HEK293 (cell line): ENCODE measurements at regions not wholly inside any gene's neighbourhood (a gene's known extent, or its start where the extent isn't known, plus 50 kb on each side); places are given as distances from the start of the nearest gene placed in this dataset.

Experiments
- CTCF ChIA-PET: fragments of 350-600 bp; formaldehyde crosslinking; extraction: SDS; loops from one replicate; lab custom pipeline; 2021; ENCODE audit warnings: antibody characterized with exemption; lab: Yijun Ruan, JAX
- POLR2A ChIA-PET: fragments of 300-600 bp; formaldehyde crosslinking; extraction: SDS; loops from one replicate; lab custom pipeline; 2020; ENCODE audit warnings: antibody characterized with exemption, inconsistent platforms; lab: Yijun Ruan, JAX
- H3K27ac ChIP-seq: fragments of 200-500 bp; sonication (Bioruptor generic); 2 replicates; pipeline ENCODE4 v1.5.1; 2014; ENCODE audit warnings: low read depth, low read length, control low read depth, inconsistent platforms; ENCODE audit errors: extremely low read depth
- H3K36me3 ChIP-seq, 2 experiments: fragments of 200-500 bp in 1 of 2; sonication (Bioruptor generic) in 1 of 2; 1 replicate in 1 of 2; 2 replicates in 1 of 2; pipeline ENCODE4 v1.5.1; 2014 to 2017; ENCODE audit warnings: inconsistent platforms in 2 of 2, low read length in 2 of 2; ENCODE audit not compliant: control insufficient read depth in 2 of 2, insufficient read depth in 1 of 2
- H3K4me1 ChIP-seq: fragments of 200-500 bp; sonication (Bioruptor generic); 2 replicates; pipeline ENCODE4 v1.5.1; 2014; ENCODE audit warnings: mild to moderate bottlenecking, low read length, inconsistent platforms; ENCODE audit not compliant: control insufficient read depth, insufficient read depth
- H3K4me3 ChIP-seq: 2 replicates; pipeline ENCODE4 v1.5.1; 2011; ENCODE audit warnings: low read depth, mild to moderate bottlenecking, control low read depth, low read length, moderate library complexity
- H3K9me3 ChIP-seq: fragments of 200-500 bp; sonication (Bioruptor generic); 2 replicates; pipeline ENCODE4 v1.5.1; 2014; ENCODE audit warnings: low read depth, low read length, inconsistent platforms; ENCODE audit not compliant: control insufficient read depth, insufficient read depth
- EGR2 ChIP-seq: fragments of 450-650 bp; formaldehyde crosslinking; IDR thresholded peaks from 2 replicates; pipeline ENCODE4 v1.5.1; 2016; ENCODE audit warnings: low read depth, missing biosample characterization, missing genetic modification characterization
- FEZF1 ChIP-seq: fragments of 450-650 bp; formaldehyde crosslinking; IDR thresholded peaks from 2 replicates; pipeline ENCODE4 v1.5.1; 2016; ENCODE audit warnings: missing biosample characterization, missing genetic modification characterization
- KLF9 ChIP-seq: fragments of 450-650 bp; formaldehyde crosslinking; IDR thresholded peaks from 2 replicates; pipeline ENCODE4 v1.5.1; 2016; ENCODE audit warnings: missing biosample characterization, missing genetic modification characterization, low read depth
- REPIN1 ChIP-seq: fragments of 450-650 bp; formaldehyde crosslinking; IDR thresholded peaks from 2 replicates; pipeline ENCODE4 v1.5.1; 2017; ENCODE audit warnings: missing biosample characterization, missing genetic modification characterization, low read depth
- SCRT1 ChIP-seq: fragments of 450-650 bp; formaldehyde crosslinking; IDR thresholded peaks from 2 replicates; pipeline ENCODE4 v1.5.1; 2016; ENCODE audit warnings: missing biosample characterization, missing genetic modification characterization, borderline replicate concordance
- ZBTB48 ChIP-seq: fragments of 450-650 bp; formaldehyde crosslinking; IDR thresholded peaks from 2 replicates; pipeline ENCODE4 v1.5.1; 2016; ENCODE audit warnings: missing biosample characterization, missing genetic modification characterization
- ZFHX2 ChIP-seq: fragments of 450-650 bp; formaldehyde crosslinking; conservative IDR thresholded peaks from 2 replicates; pipeline ENCODE4 v1.5.1; 2016; ENCODE audit warnings: missing biosample characterization, missing genetic modification characterization
- ZFP3 ChIP-seq: fragments of 450-650 bp; formaldehyde crosslinking; IDR thresholded peaks from 2 replicates; pipeline ENCODE4 v1.5.1; 2016; ENCODE audit warnings: low read depth, missing biosample characterization, missing genetic modification characterization
- ZFP41 ChIP-seq: fragments of 450-650 bp; formaldehyde crosslinking; IDR thresholded peaks from 2 replicates; pipeline ENCODE4 v1.5.1; 2016; ENCODE audit warnings: missing biosample characterization, missing genetic modification characterization, borderline replicate concordance
- ZIC2 ChIP-seq: fragments of 450-650 bp; formaldehyde crosslinking; IDR thresholded peaks from 2 replicates; pipeline ENCODE4 v1.5.1; 2016; ENCODE audit warnings: missing biosample characterization, missing genetic modification characterization
- ZNF202 ChIP-seq: fragments of 450-650 bp; formaldehyde crosslinking; IDR thresholded peaks from 2 replicates; pipeline ENCODE4 v1.5.1; 2016; ENCODE audit warnings: missing biosample characterization, missing genetic modification characterization, borderline replicate concordance
- ZNF239 ChIP-seq: fragments of 450-650 bp; formaldehyde crosslinking; IDR thresholded peaks from 2 replicates; pipeline ENCODE4 v1.5.1; 2016; ENCODE audit warnings: missing biosample characterization, missing genetic modification characterization
- ZNF394 ChIP-seq: fragments of 450-650 bp; formaldehyde crosslinking; IDR thresholded peaks from 2 replicates; pipeline ENCODE4 v1.5.1; 2016; ENCODE audit warnings: missing biosample characterization, missing genetic modification characterization, mild to moderate bottlenecking, moderate library complexity, borderline replicate concordance
- ZNF48 ChIP-seq: fragments of 450-650 bp; formaldehyde crosslinking; IDR thresholded peaks from 2 replicates; pipeline ENCODE4 v1.5.1; 2016; ENCODE audit warnings: missing biosample characterization, missing genetic modification characterization
- ZNF501 ChIP-seq: fragments of 450-650 bp; formaldehyde crosslinking; IDR thresholded peaks from 2 replicates; pipeline ENCODE4 v1.5.1; 2016; ENCODE audit warnings: missing biosample characterization, missing genetic modification characterization
- ZNF514 ChIP-seq: fragments of 450-650 bp; formaldehyde crosslinking; IDR thresholded peaks from 2 replicates; pipeline ENCODE4 v1.5.1; 2016; ENCODE audit warnings: missing biosample characterization, missing genetic modification characterization
- ZNF521 ChIP-seq: fragments of 450-650 bp; formaldehyde crosslinking; IDR thresholded peaks from 2 replicates; pipeline ENCODE4 v1.5.1; 2017; ENCODE audit warnings: missing biosample characterization, mild to moderate bottlenecking, missing genetic modification characterization
- ZNF529 ChIP-seq: fragments of 450-650 bp; formaldehyde crosslinking; IDR thresholded peaks from 2 replicates; pipeline ENCODE4 v1.5.1; 2017; ENCODE audit warnings: missing genetic modification characterization, missing biosample characterization; ENCODE audit not compliant: insufficient replicate concordance
- ZNF530 ChIP-seq: fragments of 450-650 bp; formaldehyde crosslinking; IDR thresholded peaks from 2 replicates; pipeline ENCODE4 v1.5.1; 2016; ENCODE audit warnings: low read depth, missing biosample characterization, missing genetic modification characterization
- ZNF544 ChIP-seq: fragments of 450-650 bp; formaldehyde crosslinking; IDR thresholded peaks from 2 replicates; pipeline ENCODE4 v1.5.0; 2017; ENCODE audit warnings: missing biosample characterization, missing genetic modification characterization
- ZNF600 ChIP-seq: fragments of 450-650 bp; formaldehyde crosslinking; IDR thresholded peaks from 2 replicates; pipeline ENCODE4 v1.5.1; 2016; ENCODE audit warnings: missing biosample characterization, missing genetic modification characterization
- ZNF623 ChIP-seq: fragments of 450-650 bp; formaldehyde crosslinking; IDR thresholded peaks from 2 replicates; pipeline ENCODE4 v1.5.1; 2016; ENCODE audit warnings: missing biosample characterization, missing genetic modification characterization
- ZNF707 ChIP-seq: fragments of 450-650 bp; formaldehyde crosslinking; IDR thresholded peaks from 2 replicates; pipeline ENCODE4 v1.5.1; 2016; ENCODE audit warnings: missing biosample characterization, missing genetic modification characterization
- ZSCAN23 ChIP-seq: fragments of 450-650 bp; formaldehyde crosslinking; IDR thresholded peaks from 2 replicates; pipeline ENCODE4 v1.5.1; 2016; ENCODE audit warnings: missing biosample characterization, missing genetic modification characterization
- TF ChIP-seq, protein P1 (sequence below): fragments of 450-650 bp; formaldehyde crosslinking; IDR thresholded peaks from 2 replicates; pipeline ENCODE4 v1.5.1; 2016; ENCODE audit warnings: missing biosample characterization, missing genetic modification characterization
- TF ChIP-seq, protein P2 (sequence below): fragments of 450-650 bp; formaldehyde crosslinking; IDR thresholded peaks from 2 replicates; pipeline ENCODE4 v1.5.1; 2017; ENCODE audit warnings: missing biosample characterization, mild to moderate bottlenecking, missing genetic modification characterization, moderate library complexity
- TF ChIP-seq, protein P3 (sequence below): fragments of 450-650 bp; formaldehyde crosslinking; IDR thresholded peaks from 2 replicates; pipeline ENCODE4 v1.5.1; 2016; ENCODE audit warnings: missing biosample characterization, missing genetic modification characterization
- TF ChIP-seq, protein P4 (sequence below): fragments of 450-650 bp; formaldehyde crosslinking; IDR thresholded peaks from 2 replicates; pipeline ENCODE4 v1.5.1; 2017; ENCODE audit warnings: missing biosample characterization, missing genetic modification characterization

DNA sequence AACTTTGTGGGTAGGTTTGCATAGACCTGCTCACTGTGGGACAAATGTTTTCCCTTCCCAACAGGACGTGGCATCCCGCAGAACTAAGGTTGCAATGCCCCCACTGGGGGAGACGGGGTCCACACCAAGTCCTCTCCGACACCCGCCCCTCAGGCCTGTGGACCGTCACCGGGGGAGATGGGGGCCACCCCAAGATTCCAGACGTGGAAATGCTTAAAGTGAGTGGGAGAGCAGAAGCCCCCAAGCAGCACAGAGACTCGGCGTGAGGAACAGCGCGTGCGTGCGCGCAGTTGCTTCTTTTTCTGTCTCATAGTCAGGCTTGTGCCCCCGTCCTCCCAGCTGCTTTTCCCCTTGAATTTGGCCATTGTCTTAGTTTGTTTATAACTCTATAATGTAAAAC, 826.3 kb upstream of the SALL3 start:
- H3K4me1 ChIP-seq, result no peaks in the 10 kb centered on the region
- H3K27ac ChIP-seq, result no peak overlapping the region
- CTCF ChIA-PET, result interaction anchor here (0.6 kb wide), 1 partner anchor 11 kb away, joined by 3 read pairs; no protein-coding TSS in a partner anchor
- TF ChIP-seq ZNF394 (tag by site-specific recombination), result no peak
- TF ChIP-seq ZNF707 (tag by site-specific recombination), result no peak
- TF ChIP-seq ZNF501 (tag by site-specific recombination), result no peak
- TF ChIP-seq ZIC2 (tag by site-specific recombination), result no peak
- no peak for TF ChIP-seq ZNF530
- no peak for TF ChIP-seq ZNF623
- TF ChIP-seq ZNF521 (tag by site-specific recombination), result no peak
- TF ChIP-seq, protein P1, sequence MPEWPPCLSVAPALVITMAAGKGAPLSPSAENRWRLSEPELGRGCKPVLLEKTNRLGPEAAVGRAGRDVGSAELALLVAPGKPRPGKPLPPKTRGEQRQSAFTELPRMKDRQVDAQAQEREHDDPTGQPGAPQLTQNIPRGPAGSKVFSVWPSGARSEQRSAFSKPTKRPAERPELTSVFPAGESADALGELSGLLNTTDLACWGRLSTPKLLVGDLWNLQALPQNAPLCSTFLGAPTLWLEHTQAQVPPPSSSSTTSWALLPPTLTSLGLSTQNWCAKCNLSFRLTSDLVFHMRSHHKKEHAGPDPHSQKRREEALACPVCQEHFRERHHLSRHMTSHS (tag by site-specific recombination), result no peak
- TF ChIP-seq, protein P2, sequence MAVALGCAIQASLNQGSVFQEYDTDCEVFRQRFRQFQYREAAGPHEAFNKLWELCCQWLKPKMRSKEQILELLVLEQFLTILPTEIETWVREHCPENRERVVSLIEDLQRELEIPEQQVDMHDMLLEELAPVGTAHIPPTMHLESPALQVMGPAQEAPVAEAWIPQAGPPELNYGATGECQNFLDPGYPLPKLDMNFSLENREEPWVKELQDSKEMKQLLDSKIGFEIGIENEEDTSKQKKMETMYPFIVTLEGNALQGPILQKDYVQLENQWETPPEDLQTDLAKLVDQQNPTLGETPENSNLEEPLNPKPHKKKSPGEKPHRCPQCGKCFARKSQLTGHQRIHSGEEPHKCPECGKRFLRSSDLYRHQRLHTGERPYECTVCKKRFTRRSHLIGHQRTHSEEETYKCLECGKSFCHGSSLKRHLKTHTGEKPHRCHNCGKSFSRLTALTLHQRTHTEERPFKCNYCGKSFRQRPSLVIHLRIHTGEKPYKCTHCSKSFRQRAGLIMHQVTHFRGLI, result no peak
- TF ChIP-seq, protein P3, sequence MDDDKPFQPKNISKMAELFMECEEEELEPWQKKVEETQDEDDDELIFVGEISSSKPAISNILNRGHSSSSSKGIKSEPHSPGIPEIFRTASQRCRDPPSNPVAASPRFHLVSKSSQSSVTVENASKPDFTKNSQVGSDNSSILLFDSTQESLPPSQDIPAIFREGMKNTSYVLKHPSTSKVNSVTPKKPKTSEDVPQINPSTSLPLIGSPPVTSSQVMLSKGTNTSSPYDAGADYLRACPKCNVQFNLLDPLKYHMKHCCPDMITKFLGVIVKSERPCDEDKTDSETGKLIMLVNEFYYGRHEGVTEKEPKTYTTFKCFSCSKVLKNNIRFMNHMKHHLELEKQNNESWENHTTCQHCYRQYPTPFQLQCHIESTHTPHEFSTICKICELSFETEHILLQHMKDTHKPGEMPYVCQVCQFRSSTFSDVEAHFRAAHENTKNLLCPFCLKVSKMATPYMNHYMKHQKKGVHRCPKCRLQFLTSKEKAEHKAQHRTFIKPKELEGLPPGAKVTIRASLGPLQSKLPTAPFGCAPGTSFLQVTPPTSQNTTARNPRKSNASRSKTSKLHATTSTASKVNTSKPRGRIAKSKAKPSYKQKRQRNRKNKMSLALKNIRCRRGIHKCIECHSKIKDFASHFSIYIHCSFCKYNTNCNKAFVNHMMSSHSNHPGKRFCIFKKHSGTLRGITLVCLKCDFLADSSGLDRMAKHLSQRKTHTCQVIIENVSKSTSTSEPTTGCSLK (tag by site-specific recombination), result no peak
- no peaks in the 10 kb centered on the region for H3K36me3 ChIP-seq
- H3K9me3 ChIP-seq, result no peaks in the 10 kb centered on the region
- no peak overlapping the region for H3K4me3 ChIP-seq
- POLR2A ChIA-PET, result no interaction called here

DNA sequence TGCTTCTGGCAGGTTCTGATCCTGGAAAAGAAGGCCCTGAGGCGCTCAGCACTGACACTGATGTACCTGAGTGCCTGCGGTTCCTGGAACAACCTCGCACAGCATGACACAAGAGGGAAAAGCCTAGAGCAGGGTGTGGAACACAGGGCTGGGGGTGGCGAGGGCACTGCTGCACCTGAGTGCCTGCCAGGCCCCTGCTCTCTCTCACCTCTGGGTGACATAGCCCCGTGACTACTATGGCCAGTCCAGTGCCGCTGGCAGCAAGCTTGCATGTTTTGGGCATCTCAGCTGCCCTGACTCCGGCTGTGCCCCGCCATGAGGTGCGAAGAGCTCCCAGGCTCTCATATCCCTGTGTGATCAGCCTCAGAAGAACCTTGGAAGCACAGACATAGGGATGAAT, 825.2 kb upstream of the SALL3 start:
- CTCF ChIA-PET, result no interaction called here
- POLR2A ChIA-PET, result no interaction called here
- TF ChIP-seq FEZF1 (tag by site-specific recombination) (no peak), ZFHX2 (tag by site-specific recombination) (no peak), ZNF48 (no peak), ZNF202 (no peak), REPIN1 (tag by site-specific recombination) (no peak), KLF9 (tag by site-specific recombination) (no peak), ZBTB48 (tag by site-specific recombination) (no peak), ZNF623 (no peak), ZFP3 (no peak), ZNF239 (tag by site-specific recombination) (no peak), ZNF514 (tag by site-specific recombination) (no peak), SCRT1 (tag by site-specific recombination) (no peak), ZFP41 (tag by site-specific recombination) (no peak), ZNF544 (tag by site-specific recombination) (no peak), ZNF529 (tag by site-specific recombination) (no peak), EGR2 (tag by site-specific recombination) (no peak), ZSCAN23 (no peak), ZNF600 (tag by site-specific recombination) (no peak)
- TF ChIP-seq, protein P4, sequence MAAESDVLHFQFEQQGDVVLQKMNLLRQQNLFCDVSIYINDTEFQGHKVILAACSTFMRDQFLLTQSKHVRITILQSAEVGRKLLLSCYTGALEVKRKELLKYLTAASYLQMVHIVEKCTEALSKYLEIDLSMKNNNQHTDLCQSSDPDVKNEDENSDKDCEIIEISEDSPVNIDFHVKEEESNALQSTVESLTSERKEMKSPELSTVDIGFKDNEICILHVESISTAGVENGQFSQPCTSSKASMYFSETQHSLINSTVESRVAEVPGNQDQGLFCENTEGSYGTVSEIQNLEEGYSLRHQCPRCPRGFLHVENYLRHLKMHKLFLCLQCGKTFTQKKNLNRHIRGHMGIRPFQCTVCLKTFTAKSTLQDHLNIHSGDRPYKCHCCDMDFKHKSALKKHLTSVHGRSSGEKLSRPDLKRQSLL (tag by site-specific recombination), result no peak
- TF ChIP-seq, protein P2, result no peak
- no peaks in the 10 kb centered on the region for H3K9me3 ChIP-seq
- no peaks in the 10 kb centered on the region for H3K36me3 ChIP-seq
- no peaks in the 10 kb centered on the region for H3K4me1 ChIP-seq
- no peak overlapping the region for H3K4me3 ChIP-seq
- no peak overlapping the region for H3K27ac ChIP-seq
